Liver (tissue), 8 donors: ENCODE measurements at regions not wholly inside any gene's neighbourhood (a gene's known extent, or its start where the extent isn't known, plus 50 kb on each side); places are given as distances from the start of the nearest gene placed in this dataset.

Source experiments
- DNase-seq: peaks from one replicate; pipeline ENCODE4 v3.0.0-alpha.2; 2017; ENCODE audit warnings: low spot score
- H3K27ac ChIP-seq, 2 donors: one replicate each; pipeline ENCODE4 v1.7.0; 2013; ENCODE audit warnings: inconsistent platforms in 2 of 2, low read length in 2 of 2, control low read depth in 1 of 2, low read depth in 1 of 2, mild to moderate bottlenecking in 1 of 2
- H3K27me3 ChIP-seq, 4 donors: one replicate each; pipeline versions ENCODE4 v1.6.1 to v1.7.0; 2013; ENCODE audit warnings: low read length in 3 of 4, inconsistent platforms in 1 of 4, mild to moderate bottlenecking in 1 of 4, moderate library complexity in 1 of 4; ENCODE audit not compliant: control insufficient read depth in 4 of 4, insufficient read depth in 4 of 4
- H3K36me3 ChIP-seq, 4 donors: one replicate each; pipeline versions ENCODE4 v1.6.1 to v1.7.0; 2013; ENCODE audit warnings: low read length in 3 of 4, mild to moderate bottlenecking in 3 of 4, low read depth in 1 of 4, moderate library complexity in 1 of 4; ENCODE audit not compliant: control insufficient read depth in 4 of 4, insufficient read depth in 3 of 4
- H3K4me1 ChIP-seq, 4 donors: one replicate each; pipeline versions ENCODE4 v1.6.1 to v1.7.0; 2013; ENCODE audit warnings: low read length in 3 of 4, mild to moderate bottlenecking in 3 of 4, moderate library complexity in 1 of 4; ENCODE audit not compliant: control insufficient read depth in 4 of 4, insufficient read depth in 4 of 4
- H3K4me3 ChIP-seq, 3 donors: one replicate each; pipeline versions ENCODE4 v1.6.1 to v1.7.0; 2013; ENCODE audit warnings: low read length in 3 of 3, control low read depth in 1 of 3, low read depth in 1 of 3, mild to moderate bottlenecking in 1 of 3
- H3K9ac ChIP-seq, 2 donors: one replicate each; pipeline ENCODE4 v1.7.0; 2013; ENCODE audit warnings: low read length in 2 of 2, mild to moderate bottlenecking in 2 of 2, moderate library complexity in 2 of 2, control low read depth in 1 of 2, low read depth in 1 of 2
- H3K9me3 ChIP-seq, 4 donors: one replicate each; pipeline versions ENCODE4 v1.6.1 to v1.7.0; 2013; ENCODE audit warnings: low read length in 3 of 4; ENCODE audit not compliant: control insufficient read depth in 4 of 4
- EGR1 ChIP-seq, 2 donors: IDR thresholded peaks; 2 replicates each; pipeline ENCODE4 v1.6.1; 2016 to 2018; ENCODE audit warnings: antibody characterized with exemption in 2 of 2, low read depth in 2 of 2
- FOXA1 ChIP-seq: IDR thresholded peaks from 2 replicates; pipeline ENCODE4 v1.6.1; 2016; ENCODE audit warnings: antibody characterized with exemption
- FOXA2 ChIP-seq: IDR thresholded peaks from 2 replicates; pipeline ENCODE4 v1.6.1; 2016; ENCODE audit warnings: antibody characterized with exemption
- HNF4A ChIP-seq, 2 donors: conservative IDR thresholded peaks; 2 replicates each; pipeline ENCODE4 v1.6.1; 2016; ENCODE audit warnings: antibody characterized with exemption in 2 of 2, mild to moderate bottlenecking in 2 of 2
- HNF4G ChIP-seq: IDR thresholded peaks from 2 replicates; pipeline ENCODE4 v1.6.1; 2016; ENCODE audit warnings: antibody characterized with exemption
- JUND ChIP-seq, 2 donors: IDR thresholded peaks; 2 replicates each; pipeline ENCODE4 v1.6.1; 2016; ENCODE audit warnings: antibody characterized with exemption in 2 of 2
- NR2F2 ChIP-seq: IDR thresholded peaks from 2 replicates; pipeline ENCODE4 v1.6.1; 2016; ENCODE audit warnings: antibody characterized with exemption
- RAD21 ChIP-seq, 2 donors: IDR thresholded peaks; 2 replicates each; pipeline ENCODE4 v1.6.1; 2016; ENCODE audit warnings: antibody characterized with exemption in 2 of 2, mild to moderate bottlenecking in 2 of 2
- RXRA ChIP-seq, 2 donors: IDR thresholded peaks; 2 replicates each; pipeline ENCODE4 v1.6.1; 2017 to 2018; ENCODE audit warnings: antibody characterized with exemption in 2 of 2, mild to moderate bottlenecking in 1 of 2
- SP1 ChIP-seq: IDR thresholded peaks from 2 replicates; pipeline ENCODE4 v1.6.1; 2018; ENCODE audit warnings: antibody characterized with exemption, mild to moderate bottlenecking
- TAF1 ChIP-seq: conservative IDR thresholded peaks from 2 replicates; pipeline ENCODE4 v1.6.1; 2016; ENCODE audit warnings: antibody characterized with exemption, mild to moderate bottlenecking
- YY1 ChIP-seq: IDR thresholded peaks from 2 replicates; pipeline ENCODE4 v1.6.1; 2016; ENCODE audit warnings: antibody characterized with exemption, mild to moderate bottlenecking
- WGBS: extraction: QIAGEN DNeasy Blood & Tissue Kit; methylation state at CpG from one replicate; pipeline ENCODE4 v1.1.7; 2013; 5-methylcytosine and 5-hydroxymethylcytosine counted together
- TF ChIP-seq, protein P1 (sequence below): IDR thresholded peaks from 2 replicates; pipeline ENCODE4 v1.6.1; 2016; ENCODE audit warnings: antibody characterized with exemption
- TF ChIP-seq, protein P2 (sequence below): IDR thresholded peaks from 2 replicates; pipeline ENCODE4 v1.6.1; 2016; ENCODE audit warnings: antibody characterized with exemption
- TF ChIP-seq, protein P3 (sequence below): IDR thresholded peaks from 2 replicates; pipeline ENCODE4 v1.6.1; 2016; ENCODE audit warnings: antibody characterized with exemption, mild to moderate bottlenecking
- TF ChIP-seq, protein P4 (sequence below): fragments of 150-350 bp; IDR thresholded peaks from 2 replicates; pipeline ENCODE4 v1.5.1; 2017; ENCODE audit warnings: improper control_type of control experiment, low read depth, low read length; ENCODE audit not compliant: missing input control
- TF ChIP-seq, protein P5 (sequence below): IDR thresholded peaks from 2 replicates; pipeline ENCODE4 v1.6.1; 2016; ENCODE audit warnings: antibody characterized with exemption
- donor health status: healthy.
- donor health status: healthy.
- donor health status: healthy.
- donor health status: healthy.
- donor health status: healthy.

DNA sequence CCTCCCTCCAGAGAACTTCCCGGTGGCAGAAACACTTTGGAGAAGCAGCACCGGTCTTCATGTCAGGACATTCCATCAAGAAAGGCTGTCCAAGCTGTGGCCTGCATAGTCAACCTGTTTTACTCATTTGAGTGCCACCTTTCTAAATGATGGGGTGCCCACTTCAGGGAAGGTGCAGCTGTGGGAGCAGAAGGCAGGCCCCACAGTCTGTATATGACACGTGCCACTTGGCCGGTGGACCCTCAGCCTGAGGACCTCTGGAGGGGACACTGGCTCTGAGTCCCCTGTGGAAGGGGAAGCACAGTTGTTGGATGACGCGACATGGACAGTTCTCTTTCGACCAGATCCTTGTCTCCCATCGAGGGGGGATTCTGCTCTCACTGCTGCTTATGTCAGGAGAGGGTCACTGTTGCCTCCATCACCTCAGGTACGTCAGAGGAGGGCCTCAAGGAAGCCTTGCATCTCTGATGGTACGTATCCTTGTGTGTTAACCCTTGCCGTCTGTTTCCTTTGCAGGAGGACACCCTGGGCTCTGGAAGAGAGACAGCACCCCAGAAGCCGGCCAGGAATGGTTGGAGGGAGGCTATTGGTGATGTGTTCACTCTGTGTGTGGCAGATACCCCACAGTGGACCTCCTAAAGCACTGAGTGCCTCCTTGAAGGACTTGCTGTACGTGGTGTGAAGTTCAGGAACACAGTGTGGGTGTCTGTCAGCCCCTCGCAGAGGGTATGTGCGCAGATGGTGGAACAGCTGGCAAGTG is 132.1 kb upstream of the RTL1 start:
- WGBS = 85% methylated on average over 15 of the region's 15 CpGs
- no peak overlapping the region for H3K27ac ChIP-seq
- H3K4me3 ChIP-seq = no peak overlapping the region
- no peaks in the 10 kb centered on the region for H3K27me3 ChIP-seq
- no peaks in the 10 kb centered on the region for H3K4me1 ChIP-seq
- no peak for DNase-seq
- H3K9me3 ChIP-seq = no peaks in the 10 kb centered on the region
- no peak overlapping the region for H3K9ac ChIP-seq
- H3K36me3 ChIP-seq = no peaks in the 10 kb centered on the region
- TF ChIP-seq, protein P1, sequence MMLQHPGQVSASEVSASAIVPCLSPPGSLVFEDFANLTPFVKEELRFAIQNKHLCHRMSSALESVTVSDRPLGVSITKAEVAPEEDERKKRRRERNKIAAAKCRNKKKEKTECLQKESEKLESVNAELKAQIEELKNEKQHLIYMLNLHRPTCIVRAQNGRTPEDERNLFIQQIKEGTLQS = no peak
- TF ChIP-seq HNF4G = no peak
- no peak for TF ChIP-seq FOXA1
- no peak for TF ChIP-seq EGR1 (IDR thresholded peaks at IDR 0.05; ENCODE audit: low read depth in 2 of 2)
- no peak for TF ChIP-seq FOXA2
- no peak for TF ChIP-seq SP1
- no peak for TF ChIP-seq YY1
- TF ChIP-seq RAD21 (IDR thresholded peaks at IDR 0.05) = no peak
- TF ChIP-seq RXRA (IDR thresholded peaks at IDR 0.05) = no peak
- no peak for TF ChIP-seq NR2F2
- no peak for TF ChIP-seq TAF1

DNA sequence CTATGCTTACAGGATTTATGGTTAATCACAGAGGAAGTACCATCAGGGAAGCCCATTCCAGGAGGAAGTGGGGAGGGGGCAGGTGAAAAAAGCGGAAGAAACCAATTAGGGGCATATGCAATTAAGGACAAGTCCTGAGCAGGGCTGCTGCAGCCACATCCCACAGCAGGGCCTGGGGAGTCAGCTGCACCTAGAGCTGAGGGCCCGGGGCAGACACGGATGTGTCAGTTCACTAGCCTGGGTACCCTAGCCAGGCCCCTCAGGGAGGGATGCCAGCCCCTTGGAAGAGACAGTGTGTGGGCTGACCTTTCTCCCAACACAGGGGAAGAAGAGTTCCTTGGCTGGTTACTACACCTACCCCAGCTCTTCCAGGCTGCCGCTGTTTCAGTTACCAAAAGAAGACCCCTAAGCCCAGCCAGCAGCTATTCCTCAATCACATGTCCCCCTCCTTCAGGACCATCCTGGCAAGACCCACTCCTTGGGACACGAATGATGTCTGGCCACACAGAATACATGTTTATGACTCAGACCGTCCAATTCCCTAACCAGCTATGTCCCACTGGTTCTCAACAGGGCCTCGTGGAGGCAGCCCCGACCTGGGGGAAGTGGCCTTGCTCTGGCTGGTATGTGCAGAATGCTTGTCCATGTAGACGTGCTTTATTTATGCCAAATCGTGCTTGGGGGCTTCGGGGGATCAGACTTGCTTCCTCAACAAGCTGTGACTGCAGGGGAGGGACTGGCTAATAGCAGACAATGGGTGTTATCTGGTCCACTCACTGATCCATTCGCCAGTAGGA is 133.7 kb upstream of the RTL1 start:
- DNase-seq = no peak
- Histone ChIP-seq H3K36me3 (no peaks in the 10 kb centered on the region), H3K4me3 (no peak overlapping the region), H3K9me3 (no peaks in the 10 kb centered on the region), H3K27ac (no peak overlapping the region), H3K4me1 (no peaks in the 10 kb centered on the region), H3K27me3 (no peaks in the 10 kb centered on the region), H3K9ac (no peak overlapping the region)
- 77% methylated on average over 12 of the region's 12 CpGs for WGBS
- TF ChIP-seq, protein P2, sequence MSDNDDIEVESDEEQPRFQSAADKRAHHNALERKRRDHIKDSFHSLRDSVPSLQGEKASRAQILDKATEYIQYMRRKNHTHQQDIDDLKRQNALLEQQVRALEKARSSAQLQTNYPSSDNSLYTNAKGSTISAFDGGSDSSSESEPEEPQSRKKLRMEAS = no peak
- no peak for TF ChIP-seq YY1
- TF ChIP-seq EGR1 (IDR thresholded peaks at IDR 0.05; ENCODE audit: low read depth in 2 of 2) = no peak
- no peak for TF ChIP-seq FOXA2
- TF ChIP-seq, protein P3, sequence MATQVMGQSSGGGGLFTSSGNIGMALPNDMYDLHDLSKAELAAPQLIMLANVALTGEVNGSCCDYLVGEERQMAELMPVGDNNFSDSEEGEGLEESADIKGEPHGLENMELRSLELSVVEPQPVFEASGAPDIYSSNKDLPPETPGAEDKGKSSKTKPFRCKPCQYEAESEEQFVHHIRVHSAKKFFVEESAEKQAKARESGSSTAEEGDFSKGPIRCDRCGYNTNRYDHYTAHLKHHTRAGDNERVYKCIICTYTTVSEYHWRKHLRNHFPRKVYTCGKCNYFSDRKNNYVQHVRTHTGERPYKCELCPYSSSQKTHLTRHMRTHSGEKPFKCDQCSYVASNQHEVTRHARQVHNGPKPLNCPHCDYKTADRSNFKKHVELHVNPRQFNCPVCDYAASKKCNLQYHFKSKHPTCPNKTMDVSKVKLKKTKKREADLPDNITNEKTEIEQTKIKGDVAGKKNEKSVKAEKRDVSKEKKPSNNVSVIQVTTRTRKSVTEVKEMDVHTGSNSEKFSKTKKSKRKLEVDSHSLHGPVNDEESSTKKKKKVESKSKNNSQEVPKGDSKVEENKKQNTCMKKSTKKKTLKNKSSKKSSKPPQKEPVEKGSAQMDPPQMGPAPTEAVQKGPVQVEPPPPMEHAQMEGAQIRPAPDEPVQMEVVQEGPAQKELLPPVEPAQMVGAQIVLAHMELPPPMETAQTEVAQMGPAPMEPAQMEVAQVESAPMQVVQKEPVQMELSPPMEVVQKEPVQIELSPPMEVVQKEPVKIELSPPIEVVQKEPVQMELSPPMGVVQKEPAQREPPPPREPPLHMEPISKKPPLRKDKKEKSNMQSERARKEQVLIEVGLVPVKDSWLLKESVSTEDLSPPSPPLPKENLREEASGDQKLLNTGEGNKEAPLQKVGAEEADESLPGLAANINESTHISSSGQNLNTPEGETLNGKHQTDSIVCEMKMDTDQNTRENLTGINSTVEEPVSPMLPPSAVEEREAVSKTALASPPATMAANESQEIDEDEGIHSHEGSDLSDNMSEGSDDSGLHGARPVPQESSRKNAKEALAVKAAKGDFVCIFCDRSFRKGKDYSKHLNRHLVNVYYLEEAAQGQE = no peak
- TF ChIP-seq, protein P1 = no peak
- no peak for TF ChIP-seq HNF4A (conservative IDR thresholded peaks at IDR 0.05)
- no peak for TF ChIP-seq RAD21 (IDR thresholded peaks at IDR 0.05)
- TF ChIP-seq, protein P4, sequence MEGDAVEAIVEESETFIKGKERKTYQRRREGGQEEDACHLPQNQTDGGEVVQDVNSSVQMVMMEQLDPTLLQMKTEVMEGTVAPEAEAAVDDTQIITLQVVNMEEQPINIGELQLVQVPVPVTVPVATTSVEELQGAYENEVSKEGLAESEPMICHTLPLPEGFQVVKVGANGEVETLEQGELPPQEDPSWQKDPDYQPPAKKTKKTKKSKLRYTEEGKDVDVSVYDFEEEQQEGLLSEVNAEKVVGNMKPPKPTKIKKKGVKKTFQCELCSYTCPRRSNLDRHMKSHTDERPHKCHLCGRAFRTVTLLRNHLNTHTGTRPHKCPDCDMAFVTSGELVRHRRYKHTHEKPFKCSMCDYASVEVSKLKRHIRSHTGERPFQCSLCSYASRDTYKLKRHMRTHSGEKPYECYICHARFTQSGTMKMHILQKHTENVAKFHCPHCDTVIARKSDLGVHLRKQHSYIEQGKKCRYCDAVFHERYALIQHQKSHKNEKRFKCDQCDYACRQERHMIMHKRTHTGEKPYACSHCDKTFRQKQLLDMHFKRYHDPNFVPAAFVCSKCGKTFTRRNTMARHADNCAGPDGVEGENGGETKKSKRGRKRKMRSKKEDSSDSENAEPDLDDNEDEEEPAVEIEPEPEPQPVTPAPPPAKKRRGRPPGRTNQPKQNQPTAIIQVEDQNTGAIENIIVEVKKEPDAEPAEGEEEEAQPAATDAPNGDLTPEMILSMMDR = no peak
- no peak for TF ChIP-seq JUND (IDR thresholded peaks at IDR 0.05)
- TF ChIP-seq, protein P5, sequence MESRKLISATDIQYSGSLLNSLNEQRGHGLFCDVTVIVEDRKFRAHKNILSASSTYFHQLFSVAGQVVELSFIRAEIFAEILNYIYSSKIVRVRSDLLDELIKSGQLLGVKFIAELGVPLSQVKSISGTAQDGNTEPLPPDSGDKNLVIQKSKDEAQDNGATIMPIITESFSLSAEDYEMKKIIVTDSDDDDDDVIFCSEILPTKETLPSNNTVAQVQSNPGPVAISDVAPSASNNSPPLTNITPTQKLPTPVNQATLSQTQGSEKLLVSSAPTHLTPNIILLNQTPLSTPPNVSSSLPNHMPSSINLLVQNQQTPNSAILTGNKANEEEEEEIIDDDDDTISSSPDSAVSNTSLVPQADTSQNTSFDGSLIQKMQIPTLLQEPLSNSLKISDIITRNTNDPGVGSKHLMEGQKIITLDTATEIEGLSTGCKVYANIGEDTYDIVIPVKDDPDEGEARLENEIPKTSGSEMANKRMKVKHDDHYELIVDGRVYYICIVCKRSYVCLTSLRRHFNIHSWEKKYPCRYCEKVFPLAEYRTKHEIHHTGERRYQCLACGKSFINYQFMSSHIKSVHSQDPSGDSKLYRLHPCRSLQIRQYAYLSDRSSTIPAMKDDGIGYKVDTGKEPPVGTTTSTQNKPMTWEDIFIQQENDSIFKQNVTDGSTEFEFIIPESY = no peak
- no peak for TF ChIP-seq SP1
- TF ChIP-seq NR2F2 = no peak
- no peak for TF ChIP-seq FOXA1
